ENCODE measurements at regions not wholly inside any gene's neighbourhood (a gene's known extent, or its start where the extent isn't known, plus 50 kb on each side); places are given as distances from the start of the nearest gene placed in this dataset.

- TF ChIP-seq CTCF (conservative IDR thresholded peaks at IDR 0.05; ENCODE audit: low read depth in 2 of 2), result peak; percentile 66 to 67
- TF ChIP-seq EZH2phosphoT487 (IDR thresholded peaks at IDR 0.05; ENCODE audit: unreplicated experiment), result no peak
- no peak for TF ChIP-seq EZH2 (IDR thresholded peaks at IDR 0.05; ENCODE audit: low read depth, unreplicated experiment)
- TF ChIP-seq ZNF462 (CRISPR knock-in tag; IDR thresholded peaks at IDR 0.05), result no peak
- TF ChIP-seq POLR2AphosphoS5 (IDR thresholded peaks at IDR 0.05; ENCODE audit: low read depth), result no peak
Observed at GRCh38 chr4:14871676-14872430, 130.4 kb upstream of the CPEB2 start.

Data from GM23338 (cell line).